Gastroesophageal sphincter (tissue), 4 donors: ENCODE measurements at regions not wholly inside any gene's neighbourhood (a gene's known extent, or its start where the extent isn't known, plus 50 kb on each side); places are given as distances from the start of the nearest gene placed in this dataset.

Source experiments
- ATAC-seq: fragments of 150-250 bp; one replicate; pipeline ENCODE4 v1.9.1; 2016; ENCODE audit warnings: mild to moderate bottlenecking, moderate library complexity
- H3K27ac ChIP-seq, 4 donors: fragments of 200-600 bp; sonication (generic) in 3 of 4; 1 replicate in 3 of 4; 2 replicates in 1 of 4; pipeline ENCODE4 v1.5.1; 2016 to 2019
- H3K27me3 ChIP-seq: fragments of 200-600 bp; sonication (generic); one replicate; pipeline ENCODE4 v1.5.1; 2019
- H3K36me3 ChIP-seq, 2 donors: fragments of 200-600 bp; sonication (generic); one replicate each; pipeline ENCODE4 v1.5.1; 2019; ENCODE audit warnings: control low read depth in 1 of 2
- H3K4me1 ChIP-seq, 3 donors: fragments of 200-600 bp; sonication (generic); 1 replicate in 2 of 3; 2 replicates in 1 of 3; pipeline ENCODE4 v1.5.1; 2016 to 2019; ENCODE audit warnings: control low read depth in 2 of 3
- H3K4me3 ChIP-seq, 2 donors: fragments of 200-600 bp; sonication (generic); one replicate each; pipeline ENCODE4 v1.5.1; 2019; ENCODE audit warnings: mild to moderate bottlenecking in 1 of 2, moderate library complexity in 1 of 2
- H3K9me3 ChIP-seq, 3 donors: fragments of 200-600 bp; sonication (generic); one replicate each; pipeline ENCODE4 v1.5.1; 2017 to 2019; ENCODE audit warnings: control low read depth in 2 of 3
- EP300 ChIP-seq: sonication (generic); formaldehyde crosslinking; IDR thresholded peaks from one replicate; pipeline ENCODE4 v1.6.1; 2017; ENCODE audit warnings: antibody characterized with exemption, mild to moderate bottlenecking
- POLR2A ChIP-seq, 2 donors: fragments of 450-650 bp; IDR thresholded peaks; one replicate each; pipeline ENCODE4 v1.6.1; 2017; ENCODE audit warnings: antibody characterized with exemption in 2 of 2, mild to moderate bottlenecking in 2 of 2, moderate library complexity in 1 of 2
- POLR2AphosphoS5 ChIP-seq: sonication (generic); formaldehyde crosslinking; IDR thresholded peaks from one replicate; pipeline ENCODE4 v1.6.1; 2017; ENCODE audit warnings: antibody characterized with exemption
- WGBS, 2 donors: methylation state at CpG; one replicate each; pipeline ENCODE4 v1.1.5; 2018; ENCODE audit warnings: low coverage in 1 of 2; 5-methylcytosine and 5-hydroxymethylcytosine counted together
- TF ChIP-seq, protein P1 (sequence below), 4 experiments: fragments of 200-600 bp in 2 of 4; fragments of 450-650 bp in 2 of 4; sonication (generic) in 1 of 4; IDR thresholded peaks; one replicate each; pipeline ENCODE4 v1.5.1; 2017 to 2019; ENCODE audit warnings: antibody characterized with exemption in 4 of 4, mild to moderate bottlenecking in 2 of 4, moderate library complexity in 2 of 4

- no peak for ATAC-seq
- Histone ChIP-seq H3K4me1 (no peaks in the 10 kb centered on the region), H3K4me3 (no peak overlapping the region), H3K27ac (no peak overlapping the region), H3K9me3 (no peaks in the 10 kb centered on the region), H3K36me3 (no peaks in the 10 kb centered on the region), H3K27me3 (no peaks in the 10 kb centered on the region)
- TF ChIP-seq, protein P1, sequence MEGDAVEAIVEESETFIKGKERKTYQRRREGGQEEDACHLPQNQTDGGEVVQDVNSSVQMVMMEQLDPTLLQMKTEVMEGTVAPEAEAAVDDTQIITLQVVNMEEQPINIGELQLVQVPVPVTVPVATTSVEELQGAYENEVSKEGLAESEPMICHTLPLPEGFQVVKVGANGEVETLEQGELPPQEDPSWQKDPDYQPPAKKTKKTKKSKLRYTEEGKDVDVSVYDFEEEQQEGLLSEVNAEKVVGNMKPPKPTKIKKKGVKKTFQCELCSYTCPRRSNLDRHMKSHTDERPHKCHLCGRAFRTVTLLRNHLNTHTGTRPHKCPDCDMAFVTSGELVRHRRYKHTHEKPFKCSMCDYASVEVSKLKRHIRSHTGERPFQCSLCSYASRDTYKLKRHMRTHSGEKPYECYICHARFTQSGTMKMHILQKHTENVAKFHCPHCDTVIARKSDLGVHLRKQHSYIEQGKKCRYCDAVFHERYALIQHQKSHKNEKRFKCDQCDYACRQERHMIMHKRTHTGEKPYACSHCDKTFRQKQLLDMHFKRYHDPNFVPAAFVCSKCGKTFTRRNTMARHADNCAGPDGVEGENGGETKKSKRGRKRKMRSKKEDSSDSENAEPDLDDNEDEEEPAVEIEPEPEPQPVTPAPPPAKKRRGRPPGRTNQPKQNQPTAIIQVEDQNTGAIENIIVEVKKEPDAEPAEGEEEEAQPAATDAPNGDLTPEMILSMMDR (IDR thresholded peaks at IDR 0.05), result no peak
- no peak for TF ChIP-seq EP300
- no peak for TF ChIP-seq POLR2A (IDR thresholded peaks at IDR 0.05)
- TF ChIP-seq POLR2AphosphoS5, result no peak
- WGBS, 2 donors, result 55 to 75% methylated on average over 4 to 5 of the region's 7 CpGs
Observed at GRCh38 chr9:79286992-79287707, 284.6 kb upstream of the TLE4 start.

DNA sequence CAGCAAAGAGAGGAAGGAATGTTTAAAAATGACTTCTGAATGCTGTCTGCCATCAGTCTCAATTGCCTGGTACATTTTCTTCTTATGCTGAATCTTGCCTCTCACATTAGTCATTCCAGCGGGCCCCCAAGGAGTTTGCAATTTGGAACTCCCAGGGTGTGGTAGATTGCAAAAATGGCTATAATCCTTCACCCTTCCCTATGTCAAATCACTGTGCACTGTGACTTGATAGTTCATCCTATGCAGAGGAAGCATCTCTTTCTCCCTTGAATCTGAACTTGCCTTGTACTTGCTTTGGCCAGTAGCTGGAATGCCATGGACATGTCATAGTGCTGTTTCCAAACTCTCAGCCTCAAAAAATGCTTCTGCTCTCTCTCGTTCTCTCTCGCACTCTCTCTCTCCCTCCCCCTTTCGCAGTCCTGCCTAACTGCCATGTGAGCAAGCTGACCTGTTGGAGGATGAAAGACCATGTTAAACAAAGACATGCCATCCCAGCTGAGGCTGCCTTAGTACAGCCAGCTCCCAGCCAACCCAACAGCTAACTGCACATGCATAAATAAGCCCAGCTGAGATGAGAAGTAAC is 284.0 kb upstream of the TLE4 start:
- no peaks in the 10 kb centered on the region for H3K4me1 ChIP-seq
- TF ChIP-seq POLR2AphosphoS5, result no peak
- TF ChIP-seq EP300, result no peak
- no peak for TF ChIP-seq POLR2A (IDR thresholded peaks at IDR 0.05)
- TF ChIP-seq, protein P1 (IDR thresholded peaks at IDR 0.05), result no peak
- H3K9me3 ChIP-seq, result no peaks in the 10 kb centered on the region
- H3K27me3 ChIP-seq, result no peaks in the 10 kb centered on the region
- no peaks in the 10 kb centered on the region for H3K36me3 ChIP-seq
- H3K27ac ChIP-seq, result no peak overlapping the region
- 60 to 75% methylated on average over 2 to 4 of the region's 4 CpGs for WGBS, 2 donors
- H3K4me3 ChIP-seq, result no peak overlapping the region
- ATAC-seq, result no peak

- no peaks in the 10 kb centered on the region for H3K36me3 ChIP-seq
- H3K27ac ChIP-seq, result no peak overlapping the region
- ATAC-seq, result no peak
- H3K27me3 ChIP-seq, result no peaks in the 10 kb centered on the region
- H3K4me1 ChIP-seq, result no peaks in the 10 kb centered on the region
- H3K4me3 ChIP-seq, result no peak overlapping the region
- 40% methylated on average over 1 of the region's 3 CpGs; no CpG with 5 or more reads in 1 of the 2 donors for WGBS, 2 donors
- TF ChIP-seq POLR2AphosphoS5 (no peak), EP300 (no peak), POLR2A (IDR thresholded peaks at IDR 0.05) (no peak)
- TF ChIP-seq, protein P1 (IDR thresholded peaks at IDR 0.05), result no peak
- no peaks in the 10 kb centered on the region for H3K9me3 ChIP-seq
Observed at GRCh38 chr9:79289856-79290255, 281.9 kb upstream of the TLE4 start.

GRCh38 chr9:79292731-79293280 is 279.0 kb upstream of the TLE4 start:
- Histone ChIP-seq H3K27ac (no peak overlapping the region), H3K4me3 (no peak overlapping the region), H3K36me3 (no peaks in the 10 kb centered on the region), H3K4me1 (no peaks in the 10 kb centered on the region), H3K9me3 (no peaks in the 10 kb centered on the region), H3K27me3 (no peaks in the 10 kb centered on the region)
- 78 to 100% methylated on average over 1 of the region's 1 CpG for WGBS, 2 donors
- no peak for ATAC-seq
- TF ChIP-seq EP300 (no peak), POLR2AphosphoS5 (no peak), POLR2A (IDR thresholded peaks at IDR 0.05) (no peak)
- TF ChIP-seq, protein P1 (IDR thresholded peaks at IDR 0.05), result no peak

GRCh38 chr9:79300068-79300467 is 271.7 kb upstream of the TLE4 start:
- no peak for ATAC-seq
- no peak for TF ChIP-seq POLR2A (IDR thresholded peaks at IDR 0.05)
- no peak for TF ChIP-seq EP300
- TF ChIP-seq, protein P1 (IDR thresholded peaks at IDR 0.05), result no peak
- no peak for TF ChIP-seq POLR2AphosphoS5
- Histone ChIP-seq H3K4me1 (no peaks in the 10 kb centered on the region), H3K27me3 (peaks cover 4% of the 10 kb centered on the region), H3K9me3 (no peaks in the 10 kb centered on the region), H3K36me3 (no peaks in the 10 kb centered on the region), H3K4me3 (no peak overlapping the region), H3K27ac (no peak overlapping the region)
- 44 to 46% methylated on average over 6 of the region's 6 CpGs for WGBS, 2 donors
